Hematopoietic multipotent progenitor cell treated with erythropoietin and hydrocortisone succinate and interleukin-3 and kit ligand, for 6 days (in vitro differentiated cells): ENCODE measurements at regions not wholly inside any gene's neighbourhood (a gene's known extent, or its start where the extent isn't known, plus 50 kb on each side); places are given as distances from the start of the nearest gene placed in this dataset.
"Not testable (repeated sequence)": the region's sequence is repeated elsewhere in the genome, so short reads cannot be mapped to it uniquely, and the experiment has no call there.

Experiments used
- DNase-seq: peaks from one replicate; pipeline ENCODE4 v3.0.0-alpha.2; 2015

DNA sequence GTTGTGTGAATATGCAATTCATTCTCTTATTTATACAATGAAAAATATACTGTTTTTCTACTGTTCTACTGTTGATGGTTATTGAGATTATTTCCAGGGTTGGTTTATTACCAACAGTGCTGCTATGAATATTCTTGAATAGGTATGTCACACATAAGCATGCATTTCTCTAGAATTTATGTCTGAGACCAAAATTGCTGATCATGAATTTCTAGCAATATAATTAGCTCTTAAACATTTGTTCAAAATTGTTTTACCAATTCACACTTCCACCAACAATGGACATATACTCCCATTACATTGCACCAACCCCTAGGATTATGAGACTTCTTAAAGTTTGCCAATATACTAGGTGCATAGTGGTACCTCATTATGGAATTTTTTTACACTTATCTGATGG, 164.1 kb upstream of the KCNQ5 start:
- no peak for DNase-seq

DNA sequence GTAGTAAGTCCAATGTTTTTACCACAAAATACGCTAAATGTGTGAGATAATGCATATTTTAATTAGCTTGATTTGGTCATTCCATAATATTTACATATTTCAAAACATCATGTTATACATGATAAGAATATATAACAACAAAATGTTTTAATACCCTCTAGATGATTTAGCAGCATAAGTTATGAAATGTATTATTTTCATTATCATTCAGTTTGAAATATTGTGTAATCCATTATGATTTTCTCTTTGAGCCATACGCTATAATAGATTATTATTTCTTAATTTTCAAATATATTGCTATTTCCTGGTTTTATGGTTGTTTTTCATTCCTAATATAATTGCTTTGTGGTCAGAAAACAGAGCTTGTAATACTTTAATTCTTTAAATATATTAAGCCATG, 163.3 kb upstream of the KCNQ5 start:
- DNase-seq: no peak

DNA sequence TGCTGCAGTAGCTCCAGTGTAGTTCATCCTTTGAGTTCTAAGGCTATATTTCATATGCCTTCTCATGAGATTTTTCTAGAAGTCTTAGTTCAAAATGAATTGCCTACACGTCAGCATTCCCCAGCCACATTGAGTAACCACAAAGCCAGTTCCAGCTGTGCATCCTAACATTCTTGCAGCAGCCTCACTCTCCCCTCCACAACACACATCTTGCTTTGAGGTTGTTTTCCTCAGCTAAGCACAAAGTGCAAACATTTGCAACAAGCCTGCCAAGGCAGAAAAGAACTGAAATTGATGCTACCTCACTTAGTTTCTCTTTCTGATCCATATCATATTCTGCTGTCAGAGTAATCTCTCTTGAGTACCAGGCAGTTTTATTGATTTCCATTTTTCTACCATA, 160.7 kb upstream of the KCNQ5 start:
- DNase-seq: no peak

DNA sequence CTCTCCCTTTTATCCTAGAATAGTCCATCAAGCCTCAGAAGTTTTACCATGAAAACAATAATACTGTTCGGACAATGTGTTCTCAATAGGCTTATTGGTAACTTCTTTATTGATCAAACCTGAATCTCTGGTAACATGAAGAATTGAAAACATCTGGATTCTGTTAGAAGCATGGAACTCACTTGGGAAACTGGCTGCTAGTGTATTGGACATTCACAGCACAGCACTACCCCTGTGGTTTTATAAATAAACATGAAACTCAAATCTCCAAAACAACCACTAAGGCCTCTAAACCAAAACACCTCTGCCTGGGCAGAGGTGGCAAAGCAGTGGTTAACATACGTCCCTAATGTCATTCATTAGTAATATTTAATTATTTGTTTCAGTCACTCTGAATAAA, 157.6 kb upstream of the KCNQ5 start:
- DNase-seq: no peak

DNA sequence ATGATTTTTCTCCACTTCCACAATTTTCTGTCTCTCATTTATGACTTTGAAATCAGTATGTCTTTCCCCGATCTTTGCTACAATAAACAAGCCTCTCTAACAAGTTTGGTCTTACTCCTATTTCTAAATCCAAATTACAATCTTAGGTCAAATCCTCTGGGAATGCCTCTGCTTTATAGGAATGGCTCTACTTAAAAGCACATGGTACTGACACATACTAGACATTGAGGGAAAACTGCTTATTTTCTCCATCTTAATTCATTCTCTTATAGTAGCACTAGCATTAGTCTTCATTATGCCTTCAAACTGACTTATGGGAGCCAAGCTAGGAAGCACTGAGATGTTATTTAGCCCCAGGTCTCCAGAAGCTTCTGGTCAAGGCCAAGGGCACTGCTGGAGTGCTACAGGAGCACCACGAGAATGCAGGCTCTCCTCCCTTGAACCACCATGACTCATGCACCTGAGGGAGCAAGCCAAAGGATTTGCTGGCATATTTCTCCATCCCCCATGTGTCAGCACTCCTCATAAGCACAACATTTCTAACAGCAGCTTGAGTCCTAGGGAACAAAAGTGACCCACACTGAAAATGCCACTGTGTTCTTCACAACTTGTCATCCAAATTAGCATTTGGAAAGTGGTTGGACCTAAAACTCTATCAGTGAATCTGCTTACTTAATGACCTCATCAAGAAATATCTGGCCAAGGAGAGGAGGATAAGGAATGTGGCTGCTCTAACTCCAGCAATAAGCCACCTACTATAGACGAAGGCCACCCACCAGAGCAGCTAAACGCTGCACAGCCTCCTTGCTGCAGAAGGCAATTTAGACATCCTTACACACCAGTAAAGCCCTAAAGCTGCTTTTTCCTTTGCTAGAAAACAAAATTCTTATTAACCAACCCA, 156.8 kb upstream of the KCNQ5 start:
- DNase-seq: no peak

DNA sequence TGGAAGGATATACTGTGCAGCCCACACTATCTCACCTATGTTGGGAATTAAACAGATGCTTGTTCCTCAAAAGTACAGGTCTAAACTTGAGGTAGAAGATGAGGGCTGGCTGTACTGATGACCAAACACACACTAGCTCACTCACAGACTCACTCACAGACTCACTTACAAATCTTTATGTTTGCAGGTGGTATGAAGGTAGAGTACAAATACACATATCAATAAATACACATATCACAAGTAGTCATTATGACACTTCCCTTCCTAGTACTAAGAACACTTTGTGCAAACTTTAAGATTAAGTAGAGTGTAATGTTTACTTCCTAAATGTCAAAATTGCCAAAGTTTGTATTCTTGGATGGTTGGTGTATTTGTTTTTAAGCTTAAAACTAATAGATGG, 155.4 kb upstream of the KCNQ5 start:
- DNase-seq: no peak

DNA sequence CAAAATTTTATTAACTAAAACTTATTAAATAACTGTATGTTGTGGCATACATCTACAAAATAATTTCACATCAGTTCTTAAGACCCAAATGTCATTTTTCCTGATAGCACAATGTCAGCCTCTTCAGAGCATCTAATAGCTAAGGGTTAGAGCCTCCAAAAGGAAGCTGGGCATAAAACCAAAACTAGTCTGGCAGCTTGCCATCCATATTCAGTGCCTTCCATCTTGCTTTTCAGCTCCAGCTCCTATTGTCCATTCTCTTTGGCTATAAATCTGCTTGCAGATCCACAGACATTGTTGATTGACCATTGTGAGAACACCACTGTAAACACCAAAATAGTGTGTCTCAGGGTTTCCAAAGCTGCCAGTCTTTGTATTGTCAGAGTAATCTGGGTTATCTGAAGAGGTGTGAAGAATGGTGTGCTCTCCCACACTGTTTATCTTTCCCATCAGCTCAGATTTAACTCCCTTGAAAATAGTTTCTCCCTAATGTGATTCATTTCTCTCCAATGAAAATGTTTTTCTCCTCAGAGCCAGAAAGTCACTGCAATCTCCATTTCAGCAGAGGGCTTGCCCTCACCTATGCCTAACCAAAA, 154.8 kb upstream of the KCNQ5 start:
- no peak for DNase-seq

DNA sequence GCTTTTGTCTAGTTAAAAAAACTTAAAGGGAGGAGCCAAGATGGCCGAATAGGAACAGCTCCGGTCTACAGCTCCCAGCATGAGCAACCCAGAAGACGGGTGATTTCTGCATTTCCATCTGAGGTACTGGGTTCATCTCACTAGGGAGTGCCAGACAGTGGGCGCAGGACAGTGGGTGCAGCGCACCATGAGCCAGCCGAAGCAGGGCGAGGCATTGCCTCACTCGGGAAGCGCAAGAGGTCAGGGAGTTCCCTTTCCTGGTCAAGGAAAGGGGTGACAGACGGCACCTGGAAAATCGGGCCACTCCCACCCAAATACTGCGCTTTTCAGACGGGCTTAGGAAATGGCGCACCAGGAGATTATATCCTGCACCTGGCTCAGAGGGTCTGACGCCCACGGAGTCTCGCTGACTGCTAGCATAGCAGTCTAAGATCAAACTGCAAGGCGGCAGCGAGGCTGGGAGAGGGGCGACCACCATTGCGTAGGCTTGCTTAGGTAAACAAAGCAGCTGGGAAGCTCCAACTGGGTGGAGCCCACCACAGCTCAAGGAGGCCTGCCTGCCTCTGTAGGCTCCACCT, 152.4 kb upstream of the KCNQ5 start:
- DNase-seq: not testable (repeated sequence)

DNA sequence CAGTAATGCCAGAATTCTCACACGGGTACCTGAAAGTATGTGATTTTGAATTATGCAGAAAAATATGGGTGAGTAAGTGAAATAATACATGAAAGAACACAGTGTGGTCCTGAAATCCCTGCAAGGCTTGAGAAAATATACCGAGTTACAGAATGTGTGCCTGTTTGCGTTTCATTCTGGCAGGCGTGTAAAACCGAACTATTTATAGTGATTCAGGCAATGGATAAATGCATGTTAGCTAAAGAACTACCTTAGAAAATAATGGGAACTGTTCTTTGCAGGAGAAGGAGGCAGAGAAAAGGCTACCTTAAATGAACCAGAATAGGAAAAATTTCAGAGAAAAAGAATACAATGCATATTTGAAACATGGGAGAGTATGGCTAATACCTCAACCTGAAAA, 145.8 kb upstream of the KCNQ5 start:
- no peak for DNase-seq

DNA sequence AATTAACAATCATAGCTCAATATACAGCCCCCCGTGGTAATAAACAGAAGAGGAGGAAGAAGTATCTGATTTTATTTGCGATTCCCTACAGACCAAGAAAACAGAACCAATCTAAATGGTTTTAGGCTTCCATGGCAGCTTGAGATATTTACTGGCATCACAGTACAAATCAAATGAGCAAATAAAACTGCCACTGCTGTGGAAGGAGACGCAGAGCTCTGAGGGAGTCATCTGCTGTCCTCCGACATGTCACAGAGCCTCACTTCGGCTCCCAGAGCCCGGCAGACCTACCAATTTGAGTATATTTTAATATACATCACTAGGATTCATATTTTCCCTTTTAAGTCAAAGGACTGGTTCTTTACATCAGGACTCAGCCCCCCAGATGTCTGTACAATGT, 145.2 kb upstream of the KCNQ5 start:
- no peak for DNase-seq

DNA sequence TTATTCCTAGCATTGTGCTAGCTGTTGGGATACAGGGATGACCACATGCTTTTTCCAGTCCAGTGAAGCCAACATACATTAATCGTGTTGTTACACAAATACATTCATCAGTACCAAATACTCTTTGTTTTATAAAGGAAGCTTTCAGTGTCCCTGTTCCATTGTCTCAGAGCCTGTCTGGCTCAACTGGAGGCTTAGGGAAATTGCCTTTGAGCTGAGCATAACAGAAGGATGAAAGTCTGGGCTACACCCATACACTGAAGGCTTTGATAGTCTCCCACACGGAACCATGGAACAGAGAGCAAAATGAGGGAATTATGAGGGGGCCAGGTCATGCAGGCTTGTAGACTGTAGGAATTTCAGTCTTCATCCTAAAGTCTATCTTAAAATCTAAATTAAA, 126.4 kb upstream of the KCNQ5 start:
- DNase-seq: no peak

DNA sequence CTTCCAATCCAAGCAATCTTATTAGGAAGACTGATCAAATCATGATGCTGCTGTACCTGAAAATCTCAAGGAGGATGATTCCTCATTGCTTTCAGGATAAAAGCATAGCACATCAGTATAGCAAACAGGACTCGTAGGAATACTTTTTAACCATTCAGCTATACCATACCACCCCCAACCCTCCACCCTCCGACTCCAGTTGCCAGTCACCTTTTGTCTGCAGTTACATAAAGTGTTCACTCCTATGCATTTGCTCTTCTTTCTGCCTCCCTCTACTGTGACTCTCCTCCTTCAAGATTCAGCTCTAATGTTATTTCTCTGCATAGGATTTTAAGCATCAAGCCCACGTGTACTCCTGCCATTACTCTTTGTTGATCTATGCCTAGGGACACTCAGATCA, 124.7 kb upstream of the KCNQ5 start:
- DNase-seq: no peak

DNA sequence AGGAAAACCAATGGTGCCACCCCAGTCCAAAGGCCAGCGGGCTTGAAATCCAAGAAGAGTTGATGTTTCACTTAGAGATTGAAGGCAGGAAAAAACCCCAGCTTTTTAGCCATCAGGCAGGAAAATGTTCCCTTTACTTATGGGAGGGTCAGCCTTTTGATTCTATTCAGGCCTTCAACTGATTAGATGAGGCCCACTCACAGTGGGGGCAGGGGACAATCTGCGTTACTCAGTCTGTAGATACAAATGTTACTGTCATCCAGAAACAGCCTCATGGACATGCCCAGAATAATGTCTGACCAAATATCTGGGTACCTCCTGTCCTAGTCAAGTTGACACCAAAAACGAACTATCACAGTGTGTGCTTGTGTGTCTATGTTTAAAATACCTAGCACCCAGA, 121.2 kb upstream of the KCNQ5 start:
- no peak for DNase-seq

DNA sequence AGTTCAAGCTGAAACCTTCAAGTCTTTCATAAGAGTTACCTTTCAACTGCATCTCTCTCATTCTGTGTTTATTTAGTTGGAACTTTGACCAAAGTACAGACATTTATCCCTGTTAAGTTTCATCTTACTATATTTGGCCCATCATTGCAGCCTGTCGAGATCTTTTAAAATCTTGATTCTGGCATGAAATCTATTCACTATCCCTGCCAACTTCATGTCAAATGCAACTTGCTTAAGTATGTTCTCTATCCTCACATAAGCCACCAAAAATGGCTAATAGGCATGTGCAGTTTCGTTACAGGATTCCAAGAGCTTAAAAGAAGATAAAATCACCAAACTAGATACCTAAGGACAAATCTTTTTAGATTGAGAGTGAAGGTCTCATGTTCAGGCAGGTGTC, 117.5 kb upstream of the KCNQ5 start:
- DNase-seq: no peak

DNA sequence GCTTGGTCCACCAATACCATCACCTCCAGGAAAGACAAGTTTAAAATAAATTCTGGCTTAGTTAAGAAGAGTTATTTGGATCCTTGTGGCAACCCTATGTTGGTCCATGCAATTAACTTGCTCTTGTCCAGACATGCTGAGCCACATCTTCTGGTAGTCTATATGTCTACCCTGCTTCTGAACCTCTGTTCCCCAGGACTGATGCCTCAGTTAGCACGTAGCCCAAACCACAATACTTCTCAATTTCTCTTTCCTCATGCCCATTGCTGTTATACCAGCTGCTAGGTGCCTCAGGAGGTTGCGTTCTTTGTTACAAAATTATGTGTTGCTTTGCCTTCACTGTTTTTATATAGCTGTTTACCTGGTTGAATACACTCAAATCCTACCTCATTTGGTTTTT, 116.4 kb upstream of the KCNQ5 start:
- DNase-seq: no peak

DNA sequence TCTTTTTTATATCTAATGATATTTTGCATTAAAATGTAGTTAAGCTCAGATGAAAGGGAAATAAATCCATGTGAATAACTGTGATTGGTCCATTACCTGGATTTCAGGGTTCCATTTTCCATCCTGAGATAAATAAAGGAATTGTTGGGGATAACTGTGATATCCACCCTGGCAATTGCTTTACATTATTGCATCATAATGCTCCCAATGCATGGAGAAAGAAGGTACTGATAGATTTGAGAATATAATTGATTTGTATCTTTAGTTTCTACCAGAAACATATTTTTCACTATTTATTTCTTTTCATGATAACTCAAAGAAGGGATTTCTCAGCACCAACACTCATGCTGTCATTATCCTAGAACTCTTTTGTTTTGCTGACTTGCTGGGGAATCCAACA, 102.0 kb upstream of the KCNQ5 start:
- no peak for DNase-seq

DNA sequence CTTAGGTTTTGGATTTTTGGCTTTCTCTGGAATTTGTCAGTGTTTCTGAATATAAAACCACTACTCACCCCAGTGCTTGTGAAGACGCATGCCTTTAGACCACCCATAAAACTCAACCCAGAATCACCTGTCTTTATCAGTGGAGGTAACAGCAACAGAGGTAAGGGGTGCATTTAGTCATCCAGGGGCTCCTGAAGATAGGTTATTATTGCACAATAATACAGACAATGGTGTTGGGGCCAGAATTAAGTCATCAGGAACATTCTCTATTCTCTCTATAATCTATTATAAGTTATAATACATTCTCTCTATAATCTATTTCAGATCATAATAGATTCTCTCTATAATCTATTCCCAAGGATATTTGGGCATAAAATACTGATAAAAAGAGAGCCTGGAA, 100.2 kb upstream of the KCNQ5 start:
- DNase-seq: no peak

DNA sequence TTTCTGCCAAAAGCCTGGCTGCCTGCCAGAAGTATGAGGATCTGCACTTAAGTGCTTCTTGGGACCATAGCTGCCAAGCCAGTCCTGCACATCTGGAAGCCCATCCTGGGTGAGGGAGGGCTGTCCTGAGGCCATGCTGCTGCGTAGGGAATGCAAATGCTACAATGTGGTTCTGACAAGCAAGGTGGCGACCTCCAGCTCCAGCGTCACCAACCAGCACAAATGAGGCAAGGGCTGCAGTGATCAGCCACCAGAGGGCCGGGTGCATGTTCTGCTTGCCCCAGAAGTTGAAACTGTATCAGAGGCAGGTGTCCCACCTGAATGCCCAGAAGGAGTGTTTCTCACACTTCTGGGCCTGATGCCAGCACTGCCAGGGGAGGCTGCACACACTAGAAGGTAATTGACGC, 99.1 kb upstream of the KCNQ5 start:
- DNase-seq: peak; percentile 58

DNA sequence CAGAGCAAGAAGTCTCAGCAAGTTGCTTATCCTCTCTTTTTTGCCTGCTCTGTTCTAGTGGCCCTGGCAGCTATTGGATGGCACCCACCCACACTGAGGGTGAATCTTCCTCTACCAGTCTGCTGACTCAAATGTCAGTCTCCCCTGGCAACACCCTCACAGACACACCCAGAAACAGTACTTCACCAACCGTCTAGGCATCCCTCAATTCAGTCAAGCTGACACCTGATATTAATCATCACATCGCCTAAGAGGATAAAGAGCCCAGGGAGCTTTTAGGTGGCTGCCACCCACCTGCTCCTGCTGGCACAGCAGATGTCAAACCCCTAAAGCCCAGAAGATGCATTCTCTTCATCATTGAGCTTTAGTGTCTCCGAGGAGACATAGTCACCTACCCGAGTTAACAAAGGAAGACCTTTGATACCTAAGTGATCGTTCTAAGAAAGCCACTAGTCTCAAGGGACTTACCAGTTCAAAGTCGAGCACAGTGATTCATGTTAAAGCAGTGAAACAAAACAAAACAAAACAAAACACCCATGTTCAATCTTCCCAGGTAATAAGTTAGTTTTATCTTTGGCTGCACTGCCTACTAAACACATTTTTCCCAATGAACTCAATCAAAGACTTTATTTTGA, 97.7 kb upstream of the KCNQ5 start:
- no peak for DNase-seq

DNA sequence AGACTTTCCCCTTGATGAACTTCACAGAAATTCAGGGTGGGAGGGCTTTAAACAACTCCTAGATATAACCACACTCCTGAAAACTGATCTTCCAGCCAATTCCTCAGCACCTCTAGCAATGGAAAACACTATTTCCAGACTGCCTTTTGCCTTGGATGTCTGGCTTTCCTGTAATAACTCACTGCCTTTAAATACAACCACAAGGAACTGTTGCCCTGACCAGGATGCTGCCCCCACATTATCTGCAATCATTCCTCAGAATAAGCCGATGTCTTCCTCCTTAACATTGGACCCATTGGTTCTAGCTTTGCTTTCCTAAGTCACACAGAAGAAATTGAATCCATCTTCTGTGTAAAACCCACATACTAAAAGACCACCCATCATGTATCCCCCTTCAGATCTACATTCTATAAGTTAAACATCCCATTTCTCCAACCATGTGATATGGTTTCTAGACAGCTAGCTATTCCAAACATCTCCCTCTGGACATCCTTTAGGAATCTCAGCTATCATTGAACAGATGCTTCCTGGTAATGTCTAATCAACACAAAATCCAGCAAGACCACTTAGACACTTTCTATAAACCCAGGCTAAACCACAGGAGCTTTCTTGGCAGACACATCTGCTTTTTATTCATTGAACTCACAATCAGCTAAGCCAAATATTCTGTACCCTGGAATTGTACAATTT, 95.9 kb upstream of the KCNQ5 start:
- DNase-seq: no peak

DNA sequence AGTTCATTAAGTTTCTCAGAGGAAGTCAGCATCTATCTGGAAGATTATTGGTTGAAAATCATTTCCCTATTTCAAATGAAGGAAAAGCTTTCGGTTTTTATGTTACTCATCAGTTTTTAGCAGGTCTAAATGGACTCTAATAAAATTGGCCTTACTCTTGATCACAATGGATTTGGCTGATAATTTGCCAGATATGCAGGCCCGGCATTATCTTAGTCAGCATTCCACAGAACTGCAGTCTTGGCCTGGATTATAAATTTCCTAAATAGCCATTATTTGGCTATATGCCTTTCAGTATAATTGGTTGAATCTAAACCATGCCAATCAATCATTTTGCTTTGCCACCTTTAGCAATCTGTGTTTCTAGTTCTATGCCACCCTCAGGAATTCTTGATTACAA, 91.7 kb upstream of the KCNQ5 start:
- no peak for DNase-seq

DNA sequence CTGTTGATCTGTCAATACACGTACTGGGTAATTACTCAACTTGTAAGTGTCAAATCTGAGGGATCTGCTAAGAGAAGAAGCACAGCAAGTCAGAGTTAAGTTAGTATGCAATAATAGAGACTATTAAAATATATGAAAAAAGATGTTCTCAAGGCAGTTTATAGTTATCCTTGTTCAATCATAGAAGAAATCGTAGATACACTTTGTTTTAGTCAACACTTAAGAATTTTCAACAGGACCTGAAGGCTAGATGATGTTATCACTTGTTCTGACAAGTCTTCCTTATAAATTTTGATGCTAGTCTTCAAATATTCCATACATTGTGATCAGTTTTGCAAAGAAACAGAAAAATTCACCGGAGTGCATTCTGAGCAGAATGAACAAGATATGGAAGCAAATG, 91.1 kb upstream of the KCNQ5 start:
- DNase-seq: no peak

DNA sequence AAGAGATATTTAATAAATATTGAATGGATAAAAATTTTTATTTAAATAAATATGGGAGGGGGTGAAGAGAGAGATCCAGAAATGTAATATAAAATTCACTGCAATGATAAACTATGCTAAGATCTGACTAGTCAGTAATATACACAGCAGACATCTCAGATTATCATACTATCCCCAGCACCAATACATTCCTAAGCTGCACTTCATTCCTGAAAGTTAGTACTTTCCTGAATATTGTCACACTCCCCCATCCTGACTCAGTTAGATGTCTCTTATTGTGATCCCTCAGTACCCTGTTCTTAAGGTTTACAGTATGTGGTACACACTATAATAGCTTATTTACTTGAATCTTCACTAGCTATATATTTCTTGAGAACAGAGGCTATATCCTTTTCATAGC, 88.3 kb upstream of the KCNQ5 start:
- DNase-seq: no peak
